ENCODE measurements at regions not wholly inside any gene's neighbourhood (a gene's known extent, or its start where the extent isn't known, plus 50 kb on each side); places are given as distances from the start of the nearest gene placed in this dataset.

GRCh38 chr20:51935003-51935358, 132.7 kb upstream of the SALL4 start:
- DNase-seq (ENCODE audit: low read depth in 1 of 2, low spot score in 2 of 2) = no peak
- Histone ChIP-seq H3K4ac (replicated peaks; ENCODE audit: insufficient read length, low read depth, low read length) (no peak overlapping the region), H3K27ac (ENCODE audit: low read depth, low read length) (no peak overlapping the region), H3K56ac (replicated peaks; ENCODE audit: insufficient read length, low read depth, low read length) (no peak overlapping the region), H2BK20ac (ENCODE audit: low read length) (no peak overlapping the region), H3K4me1 (replicated peaks in 1 of 4; ENCODE audit: control insufficient read depth in 3 of 4, insufficient read depth in 4 of 4, low read length in 3 of 4) (no peaks in the 10 kb centered on the region), H3K79me2 (ENCODE audit: control insufficient read depth in 1 of 2, insufficient read depth in 2 of 2, low read length in 2 of 2) (no peaks in the 10 kb centered on the region), H4K20me1 (replicated peaks in 1 of 2; ENCODE audit: control insufficient read depth in 1 of 2, insufficient read depth in 2 of 2, low read length in 2 of 2) (no peaks in the 10 kb centered on the region), H3K27me3 (replicated peaks in 1 of 4; ENCODE audit: control insufficient read depth in 3 of 4, extremely low read depth in 1 of 4, insufficient read depth in 3 of 4, low read length in 3 of 4) (no peaks in the 10 kb centered on the region), H2BK120ac (replicated peaks; ENCODE audit: low read depth, low read length) (no peak overlapping the region), H2BK15ac (ENCODE audit: low read length) (no peak overlapping the region), H3K23me2 (ENCODE audit: low read depth, low read length) (no peaks in the 10 kb centered on the region), H3K4me2 (ENCODE audit: insufficient read depth in 1 of 2, low read depth in 2 of 2, low read length in 2 of 2) (no peak overlapping the region), H3K4me3 (ENCODE audit: extremely low read depth in 1 of 4, insufficient read depth in 2 of 4, low read depth in 3 of 4, low read length in 4 of 4) (no peak overlapping the region), H4K91ac (replicated peaks; ENCODE audit: insufficient read length, low read length) (no peak overlapping the region), H4K5ac (ENCODE audit: insufficient read length, low read depth, low read length) (no peak overlapping the region), H3K14ac (ENCODE audit: insufficient read length) (no peak overlapping the region), H2BK12ac (ENCODE audit: low read depth, low read length) (0 out of 2 replicates have a peak overlapping the region, but pooled peaks have one; percentile 68), H3K36me3 (ENCODE audit: control insufficient read depth in 2 of 4, insufficient read depth in 4 of 4, low read length in 3 of 4) (no peaks in the 10 kb centered on the region), H3K79me1 (ENCODE audit: low read depth, low read length) (no peaks in the 10 kb centered on the region), H3K9me3 (ENCODE audit: insufficient read depth in 2 of 2, low read depth in 1 of 2, low read length in 1 of 2) (no peaks in the 10 kb centered on the region), H3K9ac (replicated peaks in 1 of 4; ENCODE audit: extremely low read depth in 1 of 4, low read depth in 3 of 4, low read length in 3 of 4) (no peak overlapping the region), H3K18ac (ENCODE audit: extremely low read depth, low read length) (no peak overlapping the region), H4K8ac (ENCODE audit: extremely low read depth, insufficient read depth, low read length) (no peak overlapping the region), H2AK5ac (ENCODE audit: low read depth, low read length) (no peak overlapping the region), H2BK5ac (ENCODE audit: low read depth, low read length) (no peak overlapping the region), H3K23ac (ENCODE audit: insufficient read length) (no peak overlapping the region), H2AFZ (ENCODE audit: low read length) (no peak overlapping the region)
- CTCF ChIA-PET (ENCODE audit: partially characterized antibody) = interaction anchor here (0.5 to 2.1 kb wide), 2 partner anchors 17 to 126 kb away, joined by 3 to 6 read pairs; no protein-coding TSS in a partner anchor
- POLR2A ChIA-PET (ENCODE audit: partially characterized antibody) = interaction anchor here (0.9 kb wide), 1 partner anchor 9 kb away, joined by 3 read pairs; no protein-coding TSS in a partner anchor
- WGBS, 2 experiments (ENCODE audit: extremely low coverage in 1 of 2, insufficient coverage in 1 of 2, insufficient read length in 1 of 2, insufficient replicate concordance in 2 of 2, low coverage in 1 of 2, low lambda C conversion rate in 2 of 2, missing lambda C conversion rate in 1 of 2) = 83% methylated on average over 4 of the region's 4 CpGs; no CpG with 5 or more reads in 1 of the 2 experiments
- FAIRE-seq = no peak
- TF ChIP-seq ATF2 (IDR thresholded peaks at IDR 0.05; ENCODE audit: low read length) (no peak), GTF2F1 (IDR thresholded peaks at IDR 0.05; ENCODE audit: borderline replicate concordance, low read depth, low read length) (no peak), CHD2 (IDR thresholded peaks at IDR 0.05; ENCODE audit: low read length) (no peak), CHD1 (IDR thresholded peaks at IDR 0.05; ENCODE audit: low read depth, low read length) (no peak), SP2 (IDR thresholded peaks at IDR 0.05; ENCODE audit: low read length) (no peak), POU5F1 (IDR thresholded peaks at IDR 0.05; ENCODE audit: low read depth, low read length) (no peak), HDAC2 (IDR thresholded peaks at IDR 0.05; ENCODE audit: borderline replicate concordance in 1 of 2, low read depth in 2 of 2, low read length in 2 of 2) (no peak), POLR2AphosphoS5 (IDR thresholded peaks at IDR 0.05; ENCODE audit: low read depth, low read length) (no peak), POLR2A (IDR thresholded peaks at IDR 0.05; ENCODE audit: control extremely low read depth in 1 of 2, low read depth in 2 of 2, low read length in 2 of 2) (no peak), TAF7 (optimal IDR thresholded peaks at IDR 0.05; ENCODE audit: borderline replicate concordance, low read depth, low read length) (no peak), SIX5 (IDR thresholded peaks at IDR 0.05; ENCODE audit: low read depth, low read length) (no peak), TEAD4 (IDR thresholded peaks at IDR 0.05; ENCODE audit: low read depth, low read length) (no peak), USF2 (IDR thresholded peaks at IDR 0.05; ENCODE audit: low read length) (no peak)

Measured in H1 (cell line).